ENCODE measurements at regions not wholly inside any gene's neighbourhood (a gene's known extent, or its start where the extent isn't known, plus 50 kb on each side); places are given as distances from the start of the nearest gene placed in this dataset.

GRCh38 chr5:106956886-106957285, 713.9 kb downstream of the EFNA5 start:
- no peak for DNase-seq (ENCODE audit: low read depth, low spot score)
- dilution Hi-C loops (cut with MboI; ENCODE audit: extremely low pct_ligation_motif_present, low sequenced_read_pairs) = no loop called here
- Histone ChIP-seq H3K36me3 (ENCODE audit: control insufficient read depth in 2 of 2, extremely low read depth in 1 of 2, insufficient read depth in 2 of 2, low read length in 2 of 2) (no peaks in the 10 kb centered on the region), H3K79me2 (ENCODE audit: control insufficient read depth, insufficient read depth, low read length) (no peaks in the 10 kb centered on the region), H3K4me3 (ENCODE audit: control insufficient read depth in 2 of 3, extremely low read depth in 1 of 3, insufficient read depth in 2 of 3, low read depth in 1 of 3, low read length in 3 of 3) (no peak overlapping the region), H3K4me2 (ENCODE audit: control insufficient read depth, extremely low read depth, insufficient read depth, low read depth, low read length) (no peak overlapping the region), H3K9ac (ENCODE audit: control insufficient read depth, extremely low read depth, insufficient read depth, low read length) (no peak overlapping the region), H3K9me3 (ENCODE audit: control insufficient read depth, low read depth, low read length) (no peaks in the 10 kb centered on the region), H3K27ac (ENCODE audit: control insufficient read depth, insufficient read depth, low read length) (no peak overlapping the region), H3K4me1 (ENCODE audit: control insufficient read depth, extremely low read depth, insufficient read depth, low read length) (no peaks in the 10 kb centered on the region), H2AFZ (ENCODE audit: control insufficient read depth, low read length) (no peak overlapping the region), H3K27me3 (ENCODE audit: control insufficient read depth, extremely low read depth, insufficient read depth, low read length) (no peaks in the 10 kb centered on the region), H3K9me1 (ENCODE audit: control insufficient read depth, extremely low read depth, insufficient read depth, low read length) (no peaks in the 10 kb centered on the region), H4K20me1 (ENCODE audit: control insufficient read depth, extremely low read depth, insufficient read depth, low read length) (no peaks in the 10 kb centered on the region)
- TF ChIP-seq CTCF (optimal IDR thresholded peaks at IDR 0.05 in 1 of 3, IDR thresholded peaks at IDR 0.05 in 1 of 3, conservative IDR thresholded peaks at IDR 0.05 in 1 of 3; ENCODE audit: extremely low read depth in 1 of 3, insufficient read depth in 2 of 3, low read length in 3 of 3) (no peak), EZH2 (IDR thresholded peaks at IDR 0.05; ENCODE audit: low read length) (no peak)
- FAIRE-seq = no peak

GRCh38 chr5:106956187-106956586, 714.5 kb downstream of the EFNA5 start:
- Histone ChIP-seq H3K9me3 (ENCODE audit: control insufficient read depth, low read depth, low read length) (no peaks in the 10 kb centered on the region), H3K9me1 (ENCODE audit: control insufficient read depth, extremely low read depth, insufficient read depth, low read length) (no peaks in the 10 kb centered on the region), H3K79me2 (ENCODE audit: control insufficient read depth, insufficient read depth, low read length) (no peaks in the 10 kb centered on the region), H3K36me3 (ENCODE audit: control insufficient read depth in 2 of 2, extremely low read depth in 1 of 2, insufficient read depth in 2 of 2, low read length in 2 of 2) (no peaks in the 10 kb centered on the region), H4K20me1 (ENCODE audit: control insufficient read depth, extremely low read depth, insufficient read depth, low read length) (no peaks in the 10 kb centered on the region), H3K4me1 (ENCODE audit: control insufficient read depth, extremely low read depth, insufficient read depth, low read length) (no peaks in the 10 kb centered on the region), H3K4me3 (ENCODE audit: control insufficient read depth in 2 of 3, extremely low read depth in 1 of 3, insufficient read depth in 2 of 3, low read depth in 1 of 3, low read length in 3 of 3) (no peak overlapping the region), H3K27me3 (ENCODE audit: control insufficient read depth, extremely low read depth, insufficient read depth, low read length) (no peaks in the 10 kb centered on the region), H3K9ac (ENCODE audit: control insufficient read depth, extremely low read depth, insufficient read depth, low read length) (no peak overlapping the region), H3K27ac (ENCODE audit: control insufficient read depth, insufficient read depth, low read length) (no peak overlapping the region), H2AFZ (ENCODE audit: control insufficient read depth, low read length) (no peak overlapping the region), H3K4me2 (ENCODE audit: control insufficient read depth, extremely low read depth, insufficient read depth, low read depth, low read length) (no peak overlapping the region)
- DNase-seq (ENCODE audit: low read depth, low spot score) (no peak), FAIRE-seq (no peak)
- dilution Hi-C loops (cut with MboI; ENCODE audit: extremely low pct_ligation_motif_present, low sequenced_read_pairs) = no loop called here
- TF ChIP-seq EZH2 (IDR thresholded peaks at IDR 0.05; ENCODE audit: low read length) (no peak), CTCF (optimal IDR thresholded peaks at IDR 0.05 in 1 of 3, IDR thresholded peaks at IDR 0.05 in 1 of 3, conservative IDR thresholded peaks at IDR 0.05 in 1 of 3; ENCODE audit: extremely low read depth in 1 of 3, insufficient read depth in 2 of 3, low read length in 3 of 3) (no peak)
